ENCODE measurements at regions not wholly inside any gene's neighbourhood (a gene's known extent, or its start where the extent isn't known, plus 50 kb on each side); places are given as distances from the start of the nearest gene placed in this dataset.

DNA sequence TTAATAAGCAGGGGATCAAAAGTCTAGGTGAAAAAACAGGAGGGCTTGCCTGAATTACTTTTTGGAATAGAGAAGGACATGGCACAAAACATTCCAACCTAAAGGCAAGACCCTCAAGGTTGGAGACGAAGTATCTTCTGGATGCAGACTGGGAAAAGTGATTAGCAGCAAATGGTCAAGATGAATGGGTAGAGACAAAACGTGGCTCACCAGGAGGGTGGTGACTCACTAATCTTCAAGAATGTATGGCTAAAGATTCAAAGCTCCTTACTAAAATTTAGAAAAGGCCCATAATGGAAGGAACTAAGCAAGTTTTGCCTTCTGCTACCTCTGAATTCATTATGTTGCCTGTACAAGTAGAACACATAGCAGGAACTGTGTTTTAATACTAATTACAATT lies 469.5 kb upstream of the RBFOX1 start:
- no peak overlapping the region for H3K4me3 ChIP-seq (ENCODE audit: low read depth, low read length)
- TF ChIP-seq, protein P1, sequence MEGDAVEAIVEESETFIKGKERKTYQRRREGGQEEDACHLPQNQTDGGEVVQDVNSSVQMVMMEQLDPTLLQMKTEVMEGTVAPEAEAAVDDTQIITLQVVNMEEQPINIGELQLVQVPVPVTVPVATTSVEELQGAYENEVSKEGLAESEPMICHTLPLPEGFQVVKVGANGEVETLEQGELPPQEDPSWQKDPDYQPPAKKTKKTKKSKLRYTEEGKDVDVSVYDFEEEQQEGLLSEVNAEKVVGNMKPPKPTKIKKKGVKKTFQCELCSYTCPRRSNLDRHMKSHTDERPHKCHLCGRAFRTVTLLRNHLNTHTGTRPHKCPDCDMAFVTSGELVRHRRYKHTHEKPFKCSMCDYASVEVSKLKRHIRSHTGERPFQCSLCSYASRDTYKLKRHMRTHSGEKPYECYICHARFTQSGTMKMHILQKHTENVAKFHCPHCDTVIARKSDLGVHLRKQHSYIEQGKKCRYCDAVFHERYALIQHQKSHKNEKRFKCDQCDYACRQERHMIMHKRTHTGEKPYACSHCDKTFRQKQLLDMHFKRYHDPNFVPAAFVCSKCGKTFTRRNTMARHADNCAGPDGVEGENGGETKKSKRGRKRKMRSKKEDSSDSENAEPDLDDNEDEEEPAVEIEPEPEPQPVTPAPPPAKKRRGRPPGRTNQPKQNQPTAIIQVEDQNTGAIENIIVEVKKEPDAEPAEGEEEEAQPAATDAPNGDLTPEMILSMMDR (conservative IDR thresholded peaks at IDR 0.05; ENCODE audit: low read depth, low read length) = no peak
- DNase-seq (ENCODE audit: low read depth) = no peak

DNA sequence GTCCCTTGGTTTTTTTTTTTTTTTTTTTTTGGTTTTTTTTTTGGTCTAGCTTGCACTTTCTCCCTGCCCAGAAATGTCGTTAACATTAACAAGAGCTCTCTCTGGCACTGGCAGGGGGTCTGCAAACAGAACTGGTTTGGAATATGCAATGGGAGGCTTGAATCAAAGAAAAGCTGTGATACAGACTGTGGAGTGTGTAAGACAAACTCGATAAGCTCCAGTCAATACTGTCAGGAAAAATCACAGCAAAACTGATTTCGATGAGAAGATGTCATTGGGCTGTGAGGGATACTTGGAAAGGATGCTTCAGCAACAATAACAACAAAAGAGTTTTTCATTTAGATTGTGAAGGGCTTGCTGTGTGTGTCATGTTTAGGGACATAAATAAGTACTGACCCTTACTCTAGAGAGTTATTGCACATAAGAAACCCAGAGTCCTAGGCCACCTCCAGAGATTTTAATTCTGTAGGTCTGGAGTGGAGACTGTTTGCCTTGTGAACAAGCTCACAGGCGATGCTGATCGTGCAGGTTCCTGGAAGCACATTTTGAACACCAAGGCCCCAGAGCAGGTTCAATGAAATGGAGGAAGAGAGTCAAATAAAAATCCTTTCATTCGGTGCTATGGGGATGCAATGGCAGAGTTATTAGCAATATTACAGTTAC lies 470.7 kb upstream of the RBFOX1 start:
- TF ChIP-seq, protein P1 (conservative IDR thresholded peaks at IDR 0.05; ENCODE audit: low read depth, low read length) = no peak
- no peak overlapping the region for H3K4me3 ChIP-seq (ENCODE audit: low read depth, low read length)
- DNase-seq (ENCODE audit: low read depth) = no peak

DNA sequence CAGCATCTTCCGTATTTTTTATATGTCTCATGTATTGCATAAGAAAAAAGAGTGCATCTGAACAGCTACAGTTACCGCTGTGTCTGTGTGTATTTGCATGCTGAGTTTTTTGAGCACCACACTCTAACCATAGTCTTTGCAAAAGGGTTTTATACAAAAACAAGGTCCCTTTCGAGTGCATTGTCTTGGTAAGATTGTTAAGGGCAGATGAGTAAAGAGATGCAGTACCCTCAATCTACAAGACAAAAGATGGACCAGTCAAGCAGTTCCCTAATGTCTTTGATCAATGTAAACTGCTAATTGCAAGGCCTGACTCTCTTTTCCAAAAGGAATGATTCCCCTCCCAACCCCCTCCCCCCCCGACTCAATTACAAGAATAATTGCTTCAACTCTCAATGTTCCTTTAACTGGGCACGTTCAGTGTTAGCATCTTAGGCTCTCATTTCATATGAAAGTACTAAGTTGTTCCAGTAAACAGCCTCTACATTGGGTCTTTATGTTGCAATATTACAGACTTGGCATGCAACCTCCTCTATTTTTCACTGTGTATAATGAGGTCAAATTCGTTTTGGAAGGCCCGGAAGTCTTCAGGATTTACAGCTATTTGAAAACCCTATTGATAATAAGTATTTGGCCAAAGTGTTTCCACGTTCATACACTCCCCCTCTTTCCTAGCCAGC lies 471.4 kb upstream of the RBFOX1 start:
- H3K4me3 ChIP-seq (ENCODE audit: low read depth, low read length) = no peak overlapping the region
- no peak for DNase-seq (ENCODE audit: low read depth)
- TF ChIP-seq, protein P1 (conservative IDR thresholded peaks at IDR 0.05; ENCODE audit: low read depth, low read length) = no peak

DNA sequence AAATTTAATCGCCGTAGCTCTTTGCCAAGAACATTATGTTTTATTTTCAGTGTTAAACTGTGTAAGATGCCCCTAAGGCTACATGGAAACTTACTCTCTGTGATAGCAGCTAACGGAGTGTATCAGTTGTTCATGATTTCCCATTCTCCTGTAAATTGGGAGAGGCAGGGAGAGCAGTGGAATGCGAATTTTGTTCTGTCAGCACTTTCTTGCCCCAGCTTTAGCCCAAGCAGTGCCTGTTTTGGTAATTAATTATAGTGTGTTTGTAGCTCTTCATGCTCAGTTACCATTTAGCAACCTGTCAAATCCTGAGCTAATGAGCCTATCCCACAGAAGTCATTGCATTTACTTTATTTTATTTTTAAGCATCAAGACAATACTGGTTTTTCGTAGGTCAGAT lies 475.1 kb upstream of the RBFOX1 start:
- DNase-seq (ENCODE audit: low read depth) = no peak
- TF ChIP-seq, protein P1 (conservative IDR thresholded peaks at IDR 0.05; ENCODE audit: low read depth, low read length) = no peak
- H3K4me3 ChIP-seq (ENCODE audit: low read depth, low read length) = no peak overlapping the region

DNA sequence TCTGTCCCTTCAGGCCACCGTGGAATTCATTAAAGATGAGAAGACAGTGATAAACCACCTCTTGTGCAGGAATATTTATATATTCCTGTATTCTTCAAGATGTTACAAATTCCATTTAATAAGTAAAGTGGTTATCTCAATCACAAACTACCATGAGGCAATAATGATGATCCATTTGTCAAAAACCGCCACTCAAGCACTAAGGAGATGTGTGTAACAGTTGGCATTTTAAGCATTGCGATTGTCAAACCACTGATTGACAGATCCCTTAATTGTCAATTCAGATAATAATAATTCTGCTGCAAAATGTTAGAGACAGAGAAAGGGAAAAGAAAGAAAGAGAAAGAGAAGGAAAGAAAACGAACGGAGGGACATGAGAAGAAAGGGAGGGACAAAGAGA lies 476.1 kb upstream of the RBFOX1 start:
- no peak for DNase-seq (ENCODE audit: low read depth)
- TF ChIP-seq, protein P1 (conservative IDR thresholded peaks at IDR 0.05; ENCODE audit: low read depth, low read length) = no peak
- H3K4me3 ChIP-seq (ENCODE audit: low read depth, low read length) = no peak overlapping the region

DNA sequence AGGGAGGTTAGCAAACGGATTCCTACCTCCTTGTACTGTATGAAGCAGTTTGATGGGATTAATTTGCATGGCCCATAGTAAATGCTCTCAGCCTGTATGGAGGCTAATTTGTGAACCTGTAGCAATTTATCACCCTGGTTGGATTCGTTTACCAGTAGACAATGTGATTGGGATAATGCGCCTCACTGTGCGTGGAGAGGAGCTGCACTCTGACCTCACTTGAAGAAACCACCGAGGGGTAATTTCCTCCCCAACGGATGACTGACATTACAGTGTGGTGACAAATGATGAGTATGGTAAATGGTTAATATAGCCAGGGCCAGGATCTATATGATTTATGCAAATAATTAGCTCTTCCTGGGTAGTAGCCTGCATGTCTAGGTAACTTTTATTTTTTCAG lies 479.1 kb upstream of the RBFOX1 start:
- no peak for DNase-seq (ENCODE audit: low read depth)
- TF ChIP-seq, protein P1 (conservative IDR thresholded peaks at IDR 0.05; ENCODE audit: low read depth, low read length) = no peak
- H3K4me3 ChIP-seq (ENCODE audit: low read depth, low read length) = no peak overlapping the region
